SK-N-SH treated with all-trans-retinoic acid at 6 μM for 48 hours (cell line): ENCODE measurements at regions not wholly inside any gene's neighbourhood (a gene's known extent, or its start where the extent isn't known, plus 50 kb on each side); places are given as distances from the start of the nearest gene placed in this dataset.

Source experiments
- ATAC-seq: fragments of 200-7000 bp; cut with Tn5 transposase; 3 replicates; pipeline ENCODE4 v1.9.1; 2020; ENCODE audit warnings: mild to moderate bottlenecking, moderate library complexity
- ARNTL ChIP-seq: fragments of 450-650 bp; formaldehyde crosslinking; IDR thresholded peaks from 2 replicates; pipeline ENCODE4 v1.5.0; 2020; ENCODE audit warnings: low read depth, mild to moderate bottlenecking, moderate library complexity, borderline replicate concordance
- CSDC2 ChIP-seq: fragments of 250-450 bp; sonication (Bioruptor Pico); IDR thresholded peaks from 2 replicates; pipeline ENCODE4 v1.5.0; 2020; ENCODE audit warnings: mild to moderate bottlenecking, moderate library complexity
- OSR1 ChIP-seq: fragments of 250-450 bp; sonication (Bioruptor Pico); IDR thresholded peaks from 2 replicates; pipeline ENCODE4 v1.8.0; 2022; ENCODE audit warnings: moderate library complexity, mild to moderate bottlenecking, inconsistent platforms
- POU6F1 ChIP-seq: fragments of 250-450 bp; sonication (Bioruptor Pico); IDR thresholded peaks from 2 replicates; pipeline ENCODE4 v1.8.0; 2021; ENCODE audit warnings: low read depth, mild to moderate bottlenecking, moderate library complexity, borderline replicate concordance
- PPARA ChIP-seq: fragments of 250-450 bp; sonication (Bioruptor Pico); IDR thresholded peaks from 2 replicates; pipeline ENCODE4 v1.5.0; 2020; ENCODE audit warnings: mild to moderate bottlenecking, borderline replicate concordance
- RARB ChIP-seq: fragments of 250-450 bp; sonication (Bioruptor Pico); IDR thresholded peaks from 2 replicates; pipeline ENCODE4 v1.8.0; 2021; ENCODE audit warnings: mild to moderate bottlenecking, moderate library complexity
- SNAI2 ChIP-seq: fragments of 250-450 bp; sonication (Bioruptor Pico); IDR thresholded peaks from 2 replicates; pipeline ENCODE4 v1.5.0; 2020; ENCODE audit warnings: mild to moderate bottlenecking, moderate library complexity
- TCF4 ChIP-seq: fragments of 250-450 bp; sonication (Bioruptor Pico); IDR thresholded peaks from 2 replicates; pipeline ENCODE4 v1.8.0; 2021; ENCODE audit warnings: mild to moderate bottlenecking, moderate library complexity, borderline replicate concordance
- TSHZ2 ChIP-seq: fragments of 250-450 bp; sonication (Bioruptor Pico); IDR thresholded peaks from 2 replicates; pipeline ENCODE4 v1.5.0; 2020; ENCODE audit warnings: mild to moderate bottlenecking, moderate library complexity
- ZC3H10 ChIP-seq: fragments of 250-450 bp; sonication (Bioruptor Pico); IDR thresholded peaks from 2 replicates; pipeline ENCODE4 v1.5.1; 2021; ENCODE audit warnings: mild to moderate bottlenecking, moderate library complexity
- ZFP3 ChIP-seq: fragments of 250-450 bp; sonication (Bioruptor Pico); IDR thresholded peaks from 2 replicates; pipeline ENCODE4 v1.5.0; 2020; ENCODE audit warnings: mild to moderate bottlenecking, moderate library complexity
- ZNF565 ChIP-seq: fragments of 450-650 bp; formaldehyde crosslinking; conservative IDR thresholded peaks from 2 replicates; pipeline ENCODE4 v1.5.0; 2020; ENCODE audit warnings: low read depth, mild to moderate bottlenecking, moderate library complexity
- ZNF8 ChIP-seq: fragments of 450-650 bp; formaldehyde crosslinking; IDR thresholded peaks from 2 replicates; pipeline ENCODE4 v1.5.0; 2020; ENCODE audit warnings: mild to moderate bottlenecking, moderate library complexity
- TF ChIP-seq, protein P1 (sequence below): fragments of 250-450 bp; sonication (Bioruptor Pico); IDR thresholded peaks from 2 replicates; pipeline ENCODE4 v1.8.0; 2020; ENCODE audit warnings: mild to moderate bottlenecking, moderate library complexity, borderline replicate concordance
- TF ChIP-seq, protein P2 (sequence below): fragments of 250-450 bp; sonication (Bioruptor Pico); IDR thresholded peaks from 2 replicates; pipeline ENCODE4 v1.5.1; 2020; ENCODE audit warnings: low read depth, mild to moderate bottlenecking, moderate library complexity
- TF ChIP-seq, protein P3 (sequence below): fragments of 250-450 bp; sonication (Bioruptor Pico); IDR thresholded peaks from 2 replicates; pipeline ENCODE4 v1.5.1; 2021; ENCODE audit warnings: mild to moderate bottlenecking, moderate library complexity

- TF ChIP-seq, protein P1, sequence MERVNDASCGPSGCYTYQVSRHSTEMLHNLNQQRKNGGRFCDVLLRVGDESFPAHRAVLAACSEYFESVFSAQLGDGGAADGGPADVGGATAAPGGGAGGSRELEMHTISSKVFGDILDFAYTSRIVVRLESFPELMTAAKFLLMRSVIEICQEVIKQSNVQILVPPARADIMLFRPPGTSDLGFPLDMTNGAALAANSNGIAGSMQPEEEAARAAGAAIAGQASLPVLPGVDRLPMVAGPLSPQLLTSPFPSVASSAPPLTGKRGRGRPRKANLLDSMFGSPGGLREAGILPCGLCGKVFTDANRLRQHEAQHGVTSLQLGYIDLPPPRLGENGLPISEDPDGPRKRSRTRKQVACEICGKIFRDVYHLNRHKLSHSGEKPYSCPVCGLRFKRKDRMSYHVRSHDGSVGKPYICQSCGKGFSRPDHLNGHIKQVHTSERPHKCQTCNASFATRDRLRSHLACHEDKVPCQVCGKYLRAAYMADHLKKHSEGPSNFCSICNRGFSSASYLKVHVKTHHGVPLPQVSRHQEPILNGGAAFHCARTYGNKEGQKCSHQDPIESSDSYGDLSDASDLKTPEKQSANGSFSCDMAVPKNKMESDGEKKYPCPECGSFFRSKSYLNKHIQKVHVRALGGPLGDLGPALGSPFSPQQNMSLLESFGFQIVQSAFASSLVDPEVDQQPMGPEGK (CRISPR knock-in tag), result no peak
- TF ChIP-seq ARNTL (no peak), PPARA (CRISPR knock-in tag) (no peak), ZNF8 (CRISPR knock-in tag) (no peak), ZC3H10 (CRISPR knock-in tag) (no peak)
- TF ChIP-seq, protein P2, sequence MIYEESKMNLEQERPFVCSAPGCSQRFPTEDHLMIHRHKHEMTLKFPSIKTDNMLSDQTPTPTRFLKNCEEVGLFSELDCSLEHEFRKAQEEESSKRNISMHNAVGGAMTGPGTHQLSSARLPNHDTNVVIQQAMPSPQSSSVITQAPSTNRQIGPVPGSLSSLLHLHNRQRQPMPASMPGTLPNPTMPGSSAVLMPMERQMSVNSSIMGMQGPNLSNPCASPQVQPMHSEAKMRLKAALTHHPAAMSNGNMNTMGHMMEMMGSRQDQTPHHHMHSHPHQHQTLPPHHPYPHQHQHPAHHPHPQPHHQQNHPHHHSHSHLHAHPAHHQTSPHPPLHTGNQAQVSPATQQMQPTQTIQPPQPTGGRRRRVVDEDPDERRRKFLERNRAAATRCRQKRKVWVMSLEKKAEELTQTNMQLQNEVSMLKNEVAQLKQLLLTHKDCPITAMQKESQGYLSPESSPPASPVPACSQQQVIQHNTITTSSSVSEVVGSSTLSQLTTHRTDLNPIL (CRISPR knock-in tag), result no peak
- TF ChIP-seq, all 23 proteins: peak for 0
Measured at GRCh38 chrX:6293716-6294115, 65.0 kb upstream of the NLGN4X start (continued).

DNA sequence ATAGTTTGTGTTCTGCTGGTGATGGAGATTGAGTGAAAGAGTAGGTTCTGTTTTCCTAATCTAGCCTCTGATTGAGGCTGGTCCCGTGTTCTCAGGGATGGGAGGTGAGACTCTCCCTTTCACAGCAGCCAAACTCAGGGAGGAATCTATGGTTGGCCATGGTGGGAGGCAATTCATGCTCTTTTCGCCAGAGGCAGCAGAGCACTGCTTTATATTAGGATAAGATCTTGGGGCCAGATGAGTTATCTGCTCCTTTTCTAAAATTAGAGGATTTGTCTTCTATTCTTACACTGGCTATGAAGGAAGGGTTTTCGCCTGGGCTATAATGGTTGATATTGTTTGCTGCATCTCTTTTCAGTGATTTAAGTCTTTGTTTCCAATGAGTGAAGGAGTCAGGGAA lies 63.9 kb upstream of the NLGN4X start:
- TF ChIP-seq, protein P3, sequence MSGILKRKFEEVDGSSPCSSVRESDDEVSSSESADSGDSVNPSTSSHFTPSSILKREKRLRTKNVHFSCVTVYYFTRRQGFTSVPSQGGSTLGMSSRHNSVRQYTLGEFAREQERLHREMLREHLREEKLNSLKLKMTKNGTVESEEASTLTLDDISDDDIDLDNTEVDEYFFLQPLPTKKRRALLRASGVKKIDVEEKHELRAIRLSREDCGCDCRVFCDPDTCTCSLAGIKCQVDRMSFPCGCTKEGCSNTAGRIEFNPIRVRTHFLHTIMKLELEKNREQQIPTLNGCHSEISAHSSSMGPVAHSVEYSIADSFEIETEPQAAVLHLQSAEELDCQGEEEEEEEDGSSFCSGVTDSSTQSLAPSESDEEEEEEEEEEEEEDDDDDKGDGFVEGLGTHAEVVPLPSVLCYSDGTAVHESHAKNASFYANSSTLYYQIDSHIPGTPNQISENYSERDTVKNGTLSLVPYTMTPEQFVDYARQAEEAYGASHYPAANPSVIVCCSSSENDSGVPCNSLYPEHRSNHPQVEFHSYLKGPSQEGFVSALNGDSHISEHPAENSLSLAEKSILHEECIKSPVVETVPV (CRISPR knock-in tag), result no peak
- TF ChIP-seq ZFP3 (CRISPR knock-in tag) (no peak), POU6F1 (CRISPR knock-in tag) (no peak), SNAI2 (no peak), CSDC2 (CRISPR knock-in tag) (no peak), OSR1 (CRISPR knock-in tag) (no peak), TCF4 (CRISPR knock-in tag) (no peak), RARB (no peak), TSHZ2 (CRISPR knock-in tag) (no peak)
- TF ChIP-seq, protein P2 (CRISPR knock-in tag), result no peak
- TF ChIP-seq, protein P1 (CRISPR knock-in tag), result no peak
- no peak for ATAC-seq

GRCh38 chrX:6291444-6291843 lies 62.8 kb upstream of the NLGN4X start:
- peak; percentile 67; the same call in 1 of the 2 replicates for TF ChIP-seq TCF4 (CRISPR knock-in tag)
- no peak for TF ChIP-seq ZNF565 (CRISPR knock-in tag)
- TF ChIP-seq, all 23 proteins: peak for 1
- ATAC-seq, result no peak
